Testis (tissue), 2 donors: ENCODE measurements at regions not wholly inside any gene's neighbourhood (a gene's known extent, or its start where the extent isn't known, plus 50 kb on each side); places are given as distances from the start of the nearest gene placed in this dataset.
"Not testable (repeated sequence)": the region's sequence is repeated elsewhere in the genome, so short reads cannot be mapped to it uniquely, and the experiment has no call there.

Experiments
- DNase-seq: peaks from one replicate; pipeline ENCODE4 v3.0.0-alpha.2; 2019
- H3K27ac ChIP-seq, 2 donors: fragments of 200-600 bp; sonication (generic); one replicate each; pipeline ENCODE4 v1.5.1; 2019
- H3K27me3 ChIP-seq: fragments of 200-600 bp; sonication (generic); one replicate; pipeline ENCODE4 v1.5.1; 2019
- H3K36me3 ChIP-seq: fragments of 200-600 bp; sonication (generic); one replicate; pipeline ENCODE4 v1.5.1; 2017; ENCODE audit warnings: low read depth; ENCODE audit errors: missing control alignments
- H3K4me1 ChIP-seq: fragments of 200-600 bp; sonication (generic); one replicate; pipeline ENCODE4 v1.5.1; 2019
- H3K4me3 ChIP-seq, 2 donors: fragments of 200-600 bp; sonication (generic); one replicate each; pipeline ENCODE4 v1.5.1; 2017 to 2019
- H3K9me3 ChIP-seq: fragments of 200-600 bp; sonication (generic); one replicate; pipeline ENCODE4 v1.5.1; 2017
- POLR2A ChIP-seq: fragments of 450-650 bp; IDR thresholded peaks from one replicate; pipeline ENCODE4 v1.6.1; 2017; ENCODE audit warnings: antibody characterized with exemption, mild to moderate bottlenecking, moderate library complexity
- WGBS, 2 donors: methylation state at CpG; one replicate each; pipeline ENCODE4 v1.1.5; 2018; 5-methylcytosine and 5-hydroxymethylcytosine counted together
- intact Hi-C: fragments of 100-400 bp; cut with DNase I; formaldehyde crosslinking; loops from one replicate; pipeline ENCODE4 v1.15.1; 2023; ENCODE audit warnings: low total_unique reads
- TF ChIP-seq, protein P1 (sequence below), 3 experiments: fragments of 450-650 bp in 2 of 3; fragments of 200-600 bp in 1 of 3; sonication (generic) in 1 of 3; IDR thresholded peaks; one replicate each; pipeline ENCODE4 v1.5.1; 2016 to 2019; ENCODE audit warnings: antibody characterized with exemption in 3 of 3, mild to moderate bottlenecking in 2 of 3, moderate library complexity in 1 of 3

- Histone ChIP-seq H3K27me3 (no peaks in the 10 kb centered on the region), H3K27ac (no peak overlapping the region), H3K9me3 (no peaks in the 10 kb centered on the region), H3K36me3 (no peaks in the 10 kb centered on the region), H3K4me1 (no peaks in the 10 kb centered on the region), H3K4me3 (no peak overlapping the region)
- WGBS, 2 donors: 48 to 55% methylated on average over 13 of the region's 13 CpGs
- TF ChIP-seq POLR2A: no peak
- TF ChIP-seq, protein P1, sequence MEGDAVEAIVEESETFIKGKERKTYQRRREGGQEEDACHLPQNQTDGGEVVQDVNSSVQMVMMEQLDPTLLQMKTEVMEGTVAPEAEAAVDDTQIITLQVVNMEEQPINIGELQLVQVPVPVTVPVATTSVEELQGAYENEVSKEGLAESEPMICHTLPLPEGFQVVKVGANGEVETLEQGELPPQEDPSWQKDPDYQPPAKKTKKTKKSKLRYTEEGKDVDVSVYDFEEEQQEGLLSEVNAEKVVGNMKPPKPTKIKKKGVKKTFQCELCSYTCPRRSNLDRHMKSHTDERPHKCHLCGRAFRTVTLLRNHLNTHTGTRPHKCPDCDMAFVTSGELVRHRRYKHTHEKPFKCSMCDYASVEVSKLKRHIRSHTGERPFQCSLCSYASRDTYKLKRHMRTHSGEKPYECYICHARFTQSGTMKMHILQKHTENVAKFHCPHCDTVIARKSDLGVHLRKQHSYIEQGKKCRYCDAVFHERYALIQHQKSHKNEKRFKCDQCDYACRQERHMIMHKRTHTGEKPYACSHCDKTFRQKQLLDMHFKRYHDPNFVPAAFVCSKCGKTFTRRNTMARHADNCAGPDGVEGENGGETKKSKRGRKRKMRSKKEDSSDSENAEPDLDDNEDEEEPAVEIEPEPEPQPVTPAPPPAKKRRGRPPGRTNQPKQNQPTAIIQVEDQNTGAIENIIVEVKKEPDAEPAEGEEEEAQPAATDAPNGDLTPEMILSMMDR (IDR thresholded peaks at IDR 0.05): no peak
- intact Hi-C loops: no loop called here
- peak; percentile 37 for DNase-seq
These were observed 185.8 kb downstream of the HS3ST3A1 start for GRCh38 chr17:13415871-13416416.

DNA sequence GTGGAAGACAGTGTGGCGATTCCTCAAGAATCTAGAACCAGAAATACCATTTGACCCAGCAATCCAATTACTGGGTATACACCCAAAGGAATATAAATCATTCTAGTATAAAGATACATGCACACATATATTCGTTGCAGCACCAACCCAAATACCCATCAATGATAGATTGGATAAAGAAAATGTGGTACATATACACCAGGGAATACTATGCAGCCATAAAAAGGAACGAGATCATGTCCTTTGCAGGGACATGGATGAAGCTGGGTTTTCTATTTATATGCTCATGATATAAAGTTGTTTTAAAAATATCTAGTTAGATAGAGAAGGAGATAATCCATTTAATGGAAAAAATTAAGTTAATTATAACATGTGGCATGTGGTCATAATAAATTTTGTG lies 186.5 kb downstream of the HS3ST3A1 start:
- intact Hi-C loops, DNase-seq, H3K27me3 ChIP-seq, H3K27ac ChIP-seq, H3K9me3 ChIP-seq, H3K36me3 ChIP-seq, H3K4me3 ChIP-seq, H3K4me1 ChIP-seq: not testable (repeated sequence)
- WGBS, 2 donors: 71 to 79% methylated on average over 3 of the region's 3 CpGs

- Histone ChIP-seq H3K36me3 (no peaks in the 10 kb centered on the region), H3K27me3 (no peaks in the 10 kb centered on the region), H3K27ac (no peak overlapping the region), H3K9me3 (no peaks in the 10 kb centered on the region), H3K4me3 (no peak overlapping the region), H3K4me1 (no peaks in the 10 kb centered on the region)
- intact Hi-C loops: no loop called here
- TF ChIP-seq, protein P1 (IDR thresholded peaks at IDR 0.05): no peak
- no peak for TF ChIP-seq POLR2A
- DNase-seq: no peak
- 93 to 97% methylated on average over 7 of the region's 7 CpGs for WGBS, 2 donors
These were observed 188.7 kb downstream of the HS3ST3A1 start for GRCh38 chr17:13413001-13413400.

DNA sequence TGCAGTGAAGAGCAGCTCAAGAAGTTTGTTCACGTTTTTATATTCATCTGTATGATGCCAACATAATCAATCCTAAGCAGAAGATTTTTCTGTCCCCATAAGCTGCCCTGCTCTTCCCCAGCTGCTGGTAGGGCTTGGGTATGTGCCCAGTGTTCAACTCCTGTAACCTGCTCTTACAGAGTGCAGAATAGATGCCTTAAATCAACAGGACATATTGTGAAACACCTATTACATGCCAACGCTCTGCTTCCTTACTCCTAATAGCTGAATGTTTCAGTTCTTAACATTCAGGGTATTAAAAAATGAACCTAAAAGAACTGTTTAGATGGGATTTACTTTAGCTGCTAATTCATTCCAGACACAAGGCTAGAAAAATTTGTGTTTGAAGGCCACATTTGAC lies 190.9 kb downstream of the HS3ST3A1 start:
- H3K4me3 ChIP-seq: no peak overlapping the region
- no peak for DNase-seq
- no peaks in the 10 kb centered on the region for H3K36me3 ChIP-seq
- no peaks in the 10 kb centered on the region for H3K27me3 ChIP-seq
- no peaks in the 10 kb centered on the region for H3K9me3 ChIP-seq
- intact Hi-C loops: no loop called here
- WGBS, 2 donors: 45 to 59% methylated on average over 2 of the region's 2 CpGs
- TF ChIP-seq, protein P1 (IDR thresholded peaks at IDR 0.05): no peak
- no peak for TF ChIP-seq POLR2A
- no peak overlapping the region for H3K27ac ChIP-seq
- no peaks in the 10 kb centered on the region for H3K4me1 ChIP-seq

DNA sequence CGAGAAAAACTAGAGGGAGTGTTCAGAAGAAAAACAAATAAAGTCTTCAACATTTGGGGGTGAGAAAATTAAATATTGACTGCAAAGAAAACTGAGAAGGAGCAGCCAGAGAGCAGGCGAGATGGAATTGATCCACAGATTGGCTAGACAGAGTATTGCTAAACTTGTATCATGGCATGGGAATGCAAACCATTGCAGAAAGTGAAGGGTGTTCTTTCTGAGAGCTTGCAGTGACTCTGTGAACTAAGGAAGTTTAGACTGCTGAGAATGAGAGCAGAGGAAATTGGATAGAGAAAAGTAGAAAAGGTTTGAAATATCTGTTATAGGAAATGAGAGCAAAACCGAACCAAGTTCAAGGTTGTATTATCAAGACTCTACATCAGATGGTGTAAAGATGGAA lies 191.5 kb downstream of the HS3ST3A1 start:
- Histone ChIP-seq H3K4me3 (no peak overlapping the region), H3K36me3 (no peaks in the 10 kb centered on the region), H3K27ac (no peak overlapping the region), H3K4me1 (no peaks in the 10 kb centered on the region), H3K27me3 (no peaks in the 10 kb centered on the region), H3K9me3 (no peaks in the 10 kb centered on the region)
- DNase-seq: no peak
- intact Hi-C loops: no loop called here
- WGBS, 2 donors: 78 to 84% methylated on average over 3 of the region's 3 CpGs
- TF ChIP-seq, protein P1 (IDR thresholded peaks at IDR 0.05): no peak
- TF ChIP-seq POLR2A: no peak
